ENCODE measurements at regions not wholly inside any gene's neighbourhood (a gene's known extent, or its start where the extent isn't known, plus 50 kb on each side); places are given as distances from the start of the nearest gene placed in this dataset.

- DNase-seq = no peak
- Histone ChIP-seq H3K27ac (ENCODE audit: low read depth in 2 of 2, low read length in 1 of 2) (no peak overlapping the region), H3K36me3 (replicated peaks in 1 of 2; ENCODE audit: control insufficient read depth in 1 of 2, insufficient read depth in 2 of 2, low read length in 1 of 2) (no peaks in the 10 kb centered on the region), H3K79me2 (ENCODE audit: insufficient read depth) (no peaks in the 10 kb centered on the region), H3K4me1 (ENCODE audit: control insufficient read depth in 1 of 2, insufficient read depth in 2 of 2, low read depth in 1 of 2, low read length in 1 of 2) (no peaks in the 10 kb centered on the region), H3K9me2 (no peaks in the 10 kb centered on the region), H3K9me3 (no peaks in the 10 kb centered on the region; the same call in 1 of the 2 replicates), H4K20me1 (ENCODE audit: insufficient read depth) (no peaks in the 10 kb centered on the region), H3K4me3 (ENCODE audit: low read depth in 2 of 2, low read length in 1 of 2) (no peak overlapping the region), H3K27me3 (ENCODE audit: insufficient read depth) (no peaks in the 10 kb centered on the region), H3K9ac (no peak overlapping the region), H3F3A (replicated peaks; ENCODE audit: insufficient read depth) (no peaks in the 10 kb centered on the region), H3K4me2 (no peak overlapping the region), H2AFZ (ENCODE audit: low read depth) (no peak overlapping the region)
- ChIA-PET CTCF (no interaction called here), POLR2A (no interaction called here)
- TF ChIP-seq SMC3 (IDR thresholded peaks at IDR 0.05; ENCODE audit: low read depth, low read length) (no peak), CHD2 (IDR thresholded peaks at IDR 0.05; ENCODE audit: low read length, partially characterized antibody) (no peak), FOXJ3 (CRISPR knock-in tag; IDR thresholded peaks at IDR 0.05) (no peak), CTCF (IDR thresholded peaks at IDR 0.05) (no peak)
- 26% methylated on average over 4 of the region's 4 CpGs for WGBS (ENCODE audit: low lambda C conversion rate)
Measured at GRCh38 chr15:96262097-96262496, 68.4 kb upstream of the NR2F2 start.

GRCh38 chr15:96262549-96263489 lies 67.7 kb upstream of the NR2F2 start:
- Histone ChIP-seq H3K79me2 (ENCODE audit: insufficient read depth) (no peaks in the 10 kb centered on the region), H3F3A (replicated peaks; ENCODE audit: insufficient read depth) (no peaks in the 10 kb centered on the region), H3K4me3 (ENCODE audit: low read depth in 2 of 2, low read length in 1 of 2) (no peak overlapping the region), H3K27me3 (ENCODE audit: insufficient read depth) (no peaks in the 10 kb centered on the region), H3K9ac (no peak overlapping the region), H3K9me2 (no peaks in the 10 kb centered on the region), H3K4me1 (ENCODE audit: control insufficient read depth in 1 of 2, insufficient read depth in 2 of 2, low read depth in 1 of 2, low read length in 1 of 2) (no peaks in the 10 kb centered on the region), H3K27ac (ENCODE audit: low read depth in 2 of 2, low read length in 1 of 2) (no peak overlapping the region), H3K9me3 (no peaks in the 10 kb centered on the region; the same call in 1 of the 2 replicates), H2AFZ (ENCODE audit: low read depth) (no peak overlapping the region), H3K36me3 (replicated peaks in 1 of 2; ENCODE audit: control insufficient read depth in 1 of 2, insufficient read depth in 2 of 2, low read length in 1 of 2) (no peaks in the 10 kb centered on the region), H3K4me2 (no peak overlapping the region), H4K20me1 (ENCODE audit: insufficient read depth) (no peaks in the 10 kb centered on the region)
- WGBS (ENCODE audit: low lambda C conversion rate) = 36% methylated on average over 10 of the region's 10 CpGs
- CTCF ChIA-PET = interaction anchor here (0.6 kb wide), 1 partner anchor 29 kb away, joined by 3 read pairs; no protein-coding TSS in a partner anchor
- DNase-seq = no peak
- POLR2A ChIA-PET = no interaction called here
- no peak for TF ChIP-seq MAX (IDR thresholded peaks at IDR 0.05; ENCODE audit: low read depth)
- no peak for TF ChIP-seq SMC3 (IDR thresholded peaks at IDR 0.05; ENCODE audit: low read depth, low read length)
- no peak for TF ChIP-seq PBX3 (IDR thresholded peaks at IDR 0.05)
- TF ChIP-seq RAD21 (IDR thresholded peaks at IDR 0.05; ENCODE audit: low read length) = no peak
- TF ChIP-seq REST (IDR thresholded peaks at IDR 0.05; ENCODE audit: low read depth, low read length) = no peak
- no peak for TF ChIP-seq FOXJ3 (CRISPR knock-in tag; IDR thresholded peaks at IDR 0.05)
- TF ChIP-seq NRF1 (IDR thresholded peaks at IDR 0.05; ENCODE audit: low read depth, low read length) = no peak
- no peak for TF ChIP-seq RCOR1 (IDR thresholded peaks at IDR 0.05; ENCODE audit: low read length)
